WTC11 (cell line): ENCODE measurements at regions not wholly inside any gene's neighbourhood (a gene's known extent, or its start where the extent isn't known, plus 50 kb on each side); places are given as distances from the start of the nearest gene placed in this dataset.

Source experiments
- HMGA2 ChIP-seq: fragments of 250-450 bp; sonication (Bioruptor Pico); IDR thresholded peaks from 2 replicates; pipeline ENCODE4 v1.4.0; 2021; ENCODE audit warnings: mild to moderate bottlenecking, moderate library complexity
- NR1H2 ChIP-seq: sonication (generic); formaldehyde crosslinking; IDR thresholded peaks from 2 replicates; pipeline ENCODE4 v1.9.0; 2021; ENCODE audit warnings: mild to moderate bottlenecking, moderate library complexity, missing genetic modification reagents
- TF ChIP-seq, protein P1 (sequence below): fragments of 200-600 bp; IDR thresholded peaks from 2 replicates; pipeline ENCODE4 v1.8.0; 2022; ENCODE audit warnings: antibody characterized with exemption
- TF ChIP-seq, protein P2 (sequence below): sonication (generic); formaldehyde crosslinking; IDR thresholded peaks from 2 replicates; pipeline ENCODE4 v1.8.1; 2022; ENCODE audit warnings: low read depth, missing genetic modification reagents, borderline replicate concordance

DNA sequence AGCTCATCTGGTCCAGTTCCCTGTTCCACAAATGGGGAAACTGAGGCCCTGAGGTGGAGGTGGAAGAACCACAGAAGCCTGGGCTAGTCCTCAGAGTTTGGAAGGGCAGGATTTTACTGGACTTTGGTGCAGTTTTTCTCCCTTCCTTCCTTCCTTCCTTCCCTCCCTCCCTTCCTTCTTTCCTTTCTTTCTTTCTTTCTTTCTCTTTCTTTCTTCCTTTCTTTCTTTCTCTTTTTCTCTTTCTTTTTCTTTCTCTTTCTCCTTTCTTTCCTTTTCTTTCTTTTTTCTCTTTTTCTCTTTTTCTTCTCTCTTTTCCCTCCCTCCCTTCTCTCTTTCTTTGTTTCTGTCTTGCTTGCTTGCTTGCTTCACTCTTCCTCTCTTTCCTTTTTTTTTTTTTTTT is 95.7 kb upstream of the TBX3 start:
- TF ChIP-seq, protein P1, sequence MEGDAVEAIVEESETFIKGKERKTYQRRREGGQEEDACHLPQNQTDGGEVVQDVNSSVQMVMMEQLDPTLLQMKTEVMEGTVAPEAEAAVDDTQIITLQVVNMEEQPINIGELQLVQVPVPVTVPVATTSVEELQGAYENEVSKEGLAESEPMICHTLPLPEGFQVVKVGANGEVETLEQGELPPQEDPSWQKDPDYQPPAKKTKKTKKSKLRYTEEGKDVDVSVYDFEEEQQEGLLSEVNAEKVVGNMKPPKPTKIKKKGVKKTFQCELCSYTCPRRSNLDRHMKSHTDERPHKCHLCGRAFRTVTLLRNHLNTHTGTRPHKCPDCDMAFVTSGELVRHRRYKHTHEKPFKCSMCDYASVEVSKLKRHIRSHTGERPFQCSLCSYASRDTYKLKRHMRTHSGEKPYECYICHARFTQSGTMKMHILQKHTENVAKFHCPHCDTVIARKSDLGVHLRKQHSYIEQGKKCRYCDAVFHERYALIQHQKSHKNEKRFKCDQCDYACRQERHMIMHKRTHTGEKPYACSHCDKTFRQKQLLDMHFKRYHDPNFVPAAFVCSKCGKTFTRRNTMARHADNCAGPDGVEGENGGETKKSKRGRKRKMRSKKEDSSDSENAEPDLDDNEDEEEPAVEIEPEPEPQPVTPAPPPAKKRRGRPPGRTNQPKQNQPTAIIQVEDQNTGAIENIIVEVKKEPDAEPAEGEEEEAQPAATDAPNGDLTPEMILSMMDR, result no peak
- no peak for TF ChIP-seq HMGA2
- TF ChIP-seq NR1H2 (CRISPR knock-in tag), result no peak
- TF ChIP-seq, protein P2, sequence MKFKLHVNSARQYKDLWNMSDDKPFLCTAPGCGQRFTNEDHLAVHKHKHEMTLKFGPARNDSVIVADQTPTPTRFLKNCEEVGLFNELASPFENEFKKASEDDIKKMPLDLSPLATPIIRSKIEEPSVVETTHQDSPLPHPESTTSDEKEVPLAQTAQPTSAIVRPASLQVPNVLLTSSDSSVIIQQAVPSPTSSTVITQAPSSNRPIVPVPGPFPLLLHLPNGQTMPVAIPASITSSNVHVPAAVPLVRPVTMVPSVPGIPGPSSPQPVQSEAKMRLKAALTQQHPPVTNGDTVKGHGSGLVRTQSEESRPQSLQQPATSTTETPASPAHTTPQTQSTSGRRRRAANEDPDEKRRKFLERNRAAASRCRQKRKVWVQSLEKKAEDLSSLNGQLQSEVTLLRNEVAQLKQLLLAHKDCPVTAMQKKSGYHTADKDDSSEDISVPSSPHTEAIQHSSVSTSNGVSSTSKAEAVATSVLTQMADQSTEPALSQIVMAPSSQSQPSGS (CRISPR knock-in tag), result no peak
